GM19395 (cell line): ENCODE measurements at regions not wholly inside any gene's neighbourhood (a gene's known extent, or its start where the extent isn't known, plus 50 kb on each side); places are given as distances from the start of the nearest gene placed in this dataset.
A peak's percentile ranks its signal among the peaks of the same experiment; 100 is the strongest.

Experiments used
- ATAC-seq: cut with Tn5 transposase; IDR thresholded peaks from one replicate; pipeline ENCODE4 v1.9.1; 2021; ENCODE audit warnings: mild to moderate bottlenecking, moderate library complexity; ENCODE audit not compliant: unreplicated experiment

GRCh38 chrX:20438871-20439526 lies 172.3 kb upstream of the RPS6KA3 start:
- ATAC-seq, result no peak

GRCh38 chrX:20437683-20438082 lies 171.0 kb upstream of the RPS6KA3 start:
- ATAC-seq, result peak; percentile 38

- no peak for ATAC-seq
Measured at GRCh38 chrX:20435913-20436312, 169.2 kb upstream of the RPS6KA3 start.

GRCh38 chrX:20434986-20435385 lies 168.3 kb upstream of the RPS6KA3 start:
- ATAC-seq, result no peak

DNA sequence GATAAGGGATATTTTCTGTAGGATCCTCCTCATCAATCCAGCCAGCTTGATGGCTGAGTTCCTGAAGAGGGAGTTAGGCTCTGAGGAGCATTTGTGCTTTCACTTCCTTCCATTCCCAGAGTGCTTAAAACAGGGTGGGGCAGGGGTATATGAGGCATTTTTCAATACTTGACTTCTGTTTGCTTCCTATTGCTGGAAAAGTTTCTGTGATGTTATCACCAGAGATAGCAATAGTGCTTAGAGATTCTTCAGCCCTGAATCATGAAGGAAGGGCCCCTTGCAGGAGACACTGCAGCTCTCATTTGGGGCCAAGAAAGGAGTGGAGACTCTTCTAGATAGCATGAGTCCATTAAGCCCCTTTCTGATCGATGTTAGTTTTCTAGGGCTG lies 166.7 kb upstream of the RPS6KA3 start:
- ATAC-seq, result peak; percentile 17

DNA sequence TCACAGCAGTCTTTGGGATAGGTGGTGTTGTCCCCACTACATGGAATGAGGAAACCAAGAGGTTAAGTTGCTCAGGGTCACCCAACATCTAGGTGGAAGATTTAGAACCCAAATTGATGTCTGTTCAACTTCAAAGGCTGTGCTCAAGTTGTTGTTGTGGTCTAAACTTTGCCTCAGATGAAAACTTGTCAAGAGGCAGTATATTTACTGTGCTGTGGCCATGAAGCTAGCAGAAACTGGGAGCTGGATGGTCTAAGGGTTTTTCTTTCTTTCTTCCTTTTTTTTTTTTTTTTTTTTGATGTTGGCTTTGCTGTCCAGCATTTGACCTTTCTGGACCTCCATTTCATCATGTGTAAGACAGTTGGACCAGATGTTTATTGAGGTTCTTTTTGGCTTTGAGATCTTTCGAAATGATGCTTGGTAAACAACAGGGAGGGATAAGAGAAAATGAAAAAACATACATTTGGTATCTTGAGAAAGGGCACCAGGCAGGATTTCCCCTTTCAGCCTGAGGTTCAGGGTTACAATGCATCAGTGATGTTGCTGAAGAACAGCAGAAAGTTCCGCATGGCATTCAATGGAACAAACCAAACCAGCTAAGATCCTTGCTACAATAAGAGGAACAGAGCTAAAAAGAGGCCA lies 166.2 kb upstream of the RPS6KA3 start:
- peak; percentile 66 for ATAC-seq

GRCh38 chrX:20432048-20432447 lies 165.3 kb upstream of the RPS6KA3 start:
- ATAC-seq, result no peak

- ATAC-seq, result no peak
Measured at GRCh38 chrX:20431486-20431885, 164.8 kb upstream of the RPS6KA3 start.

GRCh38 chrX:20427173-20427770 lies 160.6 kb upstream of the RPS6KA3 start:
- ATAC-seq, result peak; percentile 65

DNA sequence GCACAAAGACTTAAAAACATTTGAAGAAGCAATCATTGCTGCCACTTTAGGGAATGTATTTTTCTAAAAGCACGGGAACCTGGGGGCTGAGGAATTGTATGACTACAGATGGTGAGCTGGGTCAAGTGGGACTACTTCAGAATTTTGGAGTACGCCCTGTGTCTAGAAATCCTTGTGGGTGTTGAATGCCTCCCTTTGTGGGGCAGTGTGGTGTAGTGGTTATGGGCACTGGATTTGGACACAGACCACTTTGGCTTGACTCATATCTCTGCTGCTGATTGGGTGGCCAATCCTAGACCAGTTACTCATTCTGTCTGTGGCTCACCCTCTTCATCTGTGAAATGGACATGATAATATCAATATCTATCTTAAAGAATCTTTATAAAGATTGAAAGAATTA lies 155.0 kb upstream of the RPS6KA3 start:
- no peak for ATAC-seq

DNA sequence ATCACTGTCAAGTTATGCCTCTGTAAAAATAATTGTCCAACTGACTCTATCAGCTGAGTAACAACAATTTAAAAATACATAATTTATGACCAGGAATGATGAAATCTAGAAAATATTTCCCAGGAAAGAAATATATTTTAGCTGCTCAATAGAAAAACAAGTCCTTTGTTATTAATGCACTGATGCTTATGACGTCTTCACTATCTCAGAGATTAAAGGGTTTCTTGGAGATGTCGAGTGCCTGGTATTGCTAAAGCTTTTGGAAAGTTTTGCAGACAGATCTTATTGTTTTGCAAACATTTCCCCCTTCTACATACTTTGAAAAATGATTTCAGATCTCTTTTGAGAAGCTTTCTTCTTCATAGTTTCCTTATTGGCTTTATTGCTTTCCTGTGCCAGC lies 154.6 kb upstream of the RPS6KA3 start:
- ATAC-seq, result no peak

DNA sequence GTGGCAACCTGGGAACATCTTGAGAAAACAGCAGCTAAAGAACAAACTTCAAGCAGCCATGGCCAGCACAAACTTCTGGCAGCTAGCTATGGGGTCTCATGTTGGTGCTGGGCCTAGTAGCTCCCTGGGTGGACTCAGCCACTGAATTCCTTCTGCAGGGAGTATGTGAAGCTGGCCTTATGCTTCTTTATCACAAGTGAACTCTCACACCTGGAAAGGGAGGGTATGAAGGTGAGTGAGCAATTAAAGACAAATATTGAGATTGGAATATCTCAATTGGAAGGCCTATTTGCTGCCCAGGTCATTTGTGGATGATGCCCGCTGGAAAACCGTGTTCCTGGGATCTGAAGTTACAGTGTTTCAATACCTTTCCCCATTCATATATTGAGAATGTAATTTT lies 153.3 kb upstream of the RPS6KA3 start:
- ATAC-seq, result no peak

- ATAC-seq, result peak; percentile 85
Measured at GRCh38 chrX:20418379-20419150, 151.9 kb upstream of the RPS6KA3 start.

GRCh38 chrX:20414762-20415445 lies 148.2 kb upstream of the RPS6KA3 start:
- no peak for ATAC-seq

- ATAC-seq, result no peak
Measured at GRCh38 chrX:20414066-20414465, 147.4 kb upstream of the RPS6KA3 start.

GRCh38 chrX:20412871-20413486 lies 146.3 kb upstream of the RPS6KA3 start:
- ATAC-seq, result peak; percentile 78

DNA sequence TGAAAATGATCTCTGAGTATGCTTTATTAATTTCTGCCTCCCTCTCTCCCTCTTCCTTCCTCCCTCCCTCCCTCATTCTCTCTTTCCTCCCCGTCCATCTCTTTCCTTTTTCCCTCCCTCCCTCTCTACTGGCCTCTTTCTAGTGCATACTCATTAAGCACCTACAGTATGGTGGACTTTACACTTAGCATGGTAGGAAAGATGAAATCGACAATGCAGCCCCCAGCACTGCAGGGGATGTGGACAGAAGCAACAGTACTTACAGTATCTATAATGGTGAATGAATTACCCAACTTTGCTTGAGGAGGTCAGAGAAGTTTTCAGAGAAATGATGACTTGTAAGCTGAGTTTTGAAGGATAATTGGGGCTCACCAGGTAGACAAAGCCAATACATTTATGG lies 143.8 kb upstream of the RPS6KA3 start:
- no peak for ATAC-seq

GRCh38 chrX:20409991-20410390 lies 143.3 kb upstream of the RPS6KA3 start:
- ATAC-seq, result no peak

DNA sequence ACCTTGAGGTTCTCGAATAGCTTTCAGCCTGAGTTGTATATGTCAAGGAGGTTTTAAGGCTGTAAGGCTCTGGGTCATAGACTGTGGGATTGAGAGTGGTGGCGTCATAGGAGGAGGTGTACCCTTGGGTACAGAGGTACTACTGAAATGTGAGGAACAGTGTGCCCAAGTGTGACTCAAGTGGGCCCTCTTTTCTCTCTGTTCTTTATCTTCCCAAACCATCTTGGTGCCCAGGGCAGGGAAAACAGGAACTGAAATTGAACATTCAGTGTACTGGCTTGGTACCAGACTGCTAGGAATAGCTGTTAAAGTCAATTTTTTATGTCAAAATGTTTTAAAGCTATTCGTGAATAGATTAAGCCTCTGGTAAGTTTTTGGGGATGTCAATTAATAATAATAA lies 136.2 kb upstream of the RPS6KA3 start:
- ATAC-seq, result no peak

- ATAC-seq, result no peak
Measured at GRCh38 chrX:20399728-20400414, 133.2 kb upstream of the RPS6KA3 start.
